Spleen (tissue), 7 donors: ENCODE measurements at regions not wholly inside any gene's neighbourhood (a gene's known extent, or its start where the extent isn't known, plus 50 kb on each side); places are given as distances from the start of the nearest gene placed in this dataset.

ENCODE experiments used
- CTCF ChIP-seq, 11 experiments: fragments of 200-600 bp in 7 of 11; fragments of 450-650 bp in 4 of 11; sonication (generic) in 4 of 11; IDR thresholded peaks in 8 of 11; conservative IDR thresholded peaks in 3 of 11; 1 replicate in 7 of 11; 2 replicates in 4 of 11; pipeline versions ENCODE4 v1.4.0 to v1.8.0; 2016 to 2021; ENCODE audit warnings: antibody characterized with exemption in 11 of 11, inconsistent platforms in 4 of 11, mild to moderate bottlenecking in 1 of 11
- POLR2A ChIP-seq, 3 donors: fragments of 450-650 bp; IDR thresholded peaks; one replicate each; pipeline ENCODE4 v1.5.1; 2017; ENCODE audit warnings: antibody characterized with exemption in 3 of 3, mild to moderate bottlenecking in 1 of 3
- donor health status: DM: no; HTN: no; CAD: no; lungs with moderate emphysema.
- donor health status: DM: no; HTN: no; CAD: no.
- donor health status: DM: no; HTN: no; CAD: no.

- no peak for TF ChIP-seq CTCF (IDR thresholded peaks at IDR 0.05 in 8 of 11, conservative IDR thresholded peaks at IDR 0.05 in 3 of 11)
- TF ChIP-seq POLR2A (IDR thresholded peaks at IDR 0.05), result no peak
Measured at GRCh38 chr16:76970745-76971099, 220.3 kb upstream of the MON1B start.
